Hepatocyte (in vitro differentiated cells): ENCODE measurements at regions not wholly inside any gene's neighbourhood (a gene's known extent, or its start where the extent isn't known, plus 50 kb on each side); places are given as distances from the start of the nearest gene placed in this dataset.

Experiments used
- DNase-seq: peaks from one replicate; pipeline ENCODE4 v3.0.0-alpha.2; 2016; ENCODE audit warnings: low spot score
- H2AFZ ChIP-seq: fragments of 200-600 bp; sonication (generic); 2 replicates; pipeline ENCODE4 v1.6.0; 2016; ENCODE audit warnings: antibody characterized with exemption, mild to moderate bottlenecking
- H3K27ac ChIP-seq: fragments of 200-600 bp; sonication (generic); 2 replicates; pipeline ENCODE4 v1.5.1; 2016; ENCODE audit warnings: mild to moderate bottlenecking
- H3K27me3 ChIP-seq: fragments of 200-600 bp; sonication (generic); 2 replicates; pipeline ENCODE4 v1.6.1; 2016
- H3K36me3 ChIP-seq: fragments of 200-600 bp; sonication (generic); replicated peaks from 2 replicates; pipeline ENCODE4 v1.5.1; 2016; ENCODE audit warnings: low read depth; ENCODE audit not compliant: insufficient read depth
- H3K4me1 ChIP-seq: fragments of 200-600 bp; sonication (generic); 2 replicates; pipeline ENCODE4 v1.5.1; 2016; ENCODE audit warnings: mild to moderate bottlenecking, moderate library complexity; ENCODE audit not compliant: insufficient read depth
- H3K4me2 ChIP-seq: fragments of 200-600 bp; sonication (generic); 2 replicates; pipeline ENCODE4 v1.6.0; 2016
- H3K4me3 ChIP-seq: fragments of 200-600 bp; sonication (generic); 2 replicates; pipeline ENCODE4 v1.5.1; 2016; ENCODE audit warnings: mild to moderate bottlenecking
- H3K79me2 ChIP-seq: fragments of 200-600 bp; sonication (generic); 2 replicates; pipeline ENCODE4 v1.6.0; 2017; ENCODE audit warnings: mild to moderate bottlenecking
- H3K9me2 ChIP-seq: fragments of 200-600 bp; sonication (generic); replicated peaks from 2 replicates; pipeline ENCODE4 v1.6.0; 2017; ENCODE audit warnings: mild to moderate bottlenecking; ENCODE audit not compliant: insufficient read depth
- H3K9me3 ChIP-seq: fragments of 200-600 bp; sonication (generic); 2 replicates; pipeline ENCODE4 v1.5.1; 2016; ENCODE audit warnings: low read depth, mild to moderate bottlenecking
- H4K20me1 ChIP-seq: fragments of 200-600 bp; sonication (generic); 2 replicates; pipeline ENCODE4 v1.6.0; 2016; ENCODE audit warnings: mild to moderate bottlenecking; ENCODE audit not compliant: insufficient read depth, poor library complexity, severe bottlenecking
- CTCF ChIP-seq: fragments of 200-600 bp; sonication (generic); IDR thresholded peaks from 2 replicates; pipeline ENCODE4 v1.5.1; 2016; ENCODE audit warnings: antibody characterized with exemption, mild to moderate bottlenecking; ENCODE audit not compliant: poor library complexity
- EZH2 ChIP-seq: fragments of 200-600 bp; sonication (generic); IDR thresholded peaks from 2 replicates; pipeline ENCODE4 v1.6.1; 2016; ENCODE audit warnings: antibody characterized with exemption, mild to moderate bottlenecking, borderline replicate concordance
- EZH2phosphoT487 ChIP-seq: fragments of 200-600 bp; sonication (generic); IDR thresholded peaks from one replicate; pipeline ENCODE4 v1.6.1; 2018; ENCODE audit warnings: antibody characterized with exemption, mild to moderate bottlenecking, low read depth, moderate library complexity; ENCODE audit not compliant: unreplicated experiment, severe bottlenecking
- WGBS: methylation state at CpG from one replicate; pipeline ENCODE4 v1.1.6; 2016; ENCODE audit warnings: low lambda C conversion rate; ENCODE audit errors: missing lambda C conversion rate; 5-methylcytosine and 5-hydroxymethylcytosine counted together

- H3K36me3 ChIP-seq: no peaks in the 10 kb centered on the region
- no peaks in the 10 kb centered on the region for H3K79me2 ChIP-seq
- no peak for DNase-seq
- H3K4me2 ChIP-seq: no peak overlapping the region
- H3K9me2 ChIP-seq: no peaks in the 10 kb centered on the region
- H3K4me3 ChIP-seq: no peak overlapping the region
- TF ChIP-seq EZH2 (no peak), CTCF (no peak), EZH2phosphoT487 (no peak)
- no peaks in the 10 kb centered on the region for H3K9me3 ChIP-seq
- H2AFZ ChIP-seq: no peak overlapping the region
- 87% methylated on average over 8 of the region's 8 CpGs for WGBS
- no peaks in the 10 kb centered on the region for H4K20me1 ChIP-seq
- H3K4me1 ChIP-seq: no peaks in the 10 kb centered on the region
- H3K27me3 ChIP-seq: no peaks in the 10 kb centered on the region
- no peak overlapping the region for H3K27ac ChIP-seq
These were observed 156.1 kb downstream of the PTCSC3 start for GRCh38 chr14:36020120-36021029.

GRCh38 chr14:36019126-36019525 lies 157.4 kb downstream of the PTCSC3 start:
- WGBS: 87% methylated on average over 5 of the region's 5 CpGs
- Histone ChIP-seq H3K27ac (no peak overlapping the region), H3K4me1 (no peaks in the 10 kb centered on the region), H3K27me3 (no peaks in the 10 kb centered on the region), H3K4me3 (no peak overlapping the region), H3K9me2 (no peaks in the 10 kb centered on the region), H3K9me3 (no peaks in the 10 kb centered on the region), H3K36me3 (no peaks in the 10 kb centered on the region), H4K20me1 (no peaks in the 10 kb centered on the region), H3K79me2 (no peaks in the 10 kb centered on the region), H2AFZ (no peak overlapping the region), H3K4me2 (no peak overlapping the region)
- TF ChIP-seq EZH2: no peak
- DNase-seq: no peak

- 92% methylated on average over 9 of the region's 9 CpGs for WGBS
- H3K4me2 ChIP-seq: no peak overlapping the region
- TF ChIP-seq CTCF: no peak
- no peak for TF ChIP-seq EZH2
- TF ChIP-seq EZH2phosphoT487: no peak
- H3K9me2 ChIP-seq: no peaks in the 10 kb centered on the region
- no peak overlapping the region for H2AFZ ChIP-seq
- DNase-seq: no peak
- H3K79me2 ChIP-seq: no peaks in the 10 kb centered on the region
- H3K4me1 ChIP-seq: no peaks in the 10 kb centered on the region
- H3K27me3 ChIP-seq: peaks cover 3% of the 10 kb centered on the region
- no peak overlapping the region for H3K4me3 ChIP-seq
- no peaks in the 10 kb centered on the region for H4K20me1 ChIP-seq
- no peaks in the 10 kb centered on the region for H3K36me3 ChIP-seq
- H3K9me3 ChIP-seq: no peaks in the 10 kb centered on the region
- H3K27ac ChIP-seq: no peak overlapping the region
These were observed 162.3 kb downstream of the PTCSC3 start for GRCh38 chr14:36014236-36014635.

- Histone ChIP-seq H3K9me2 (no peaks in the 10 kb centered on the region), H3K4me2 (no peak overlapping the region), H2AFZ (no peak overlapping the region), H3K79me2 (no peaks in the 10 kb centered on the region), H3K4me3 (no peak overlapping the region), H3K36me3 (no peaks in the 10 kb centered on the region), H3K4me1 (no peaks in the 10 kb centered on the region), H4K20me1 (no peaks in the 10 kb centered on the region), H3K9me3 (no peaks in the 10 kb centered on the region), H3K27me3 (peaks cover 3% of the 10 kb centered on the region), H3K27ac (no peak overlapping the region)
- DNase-seq: no peak
- 89% methylated on average over 3 of the region's 3 CpGs for WGBS
- TF ChIP-seq EZH2 (no peak), CTCF (no peak), EZH2phosphoT487 (no peak)
These were observed 163.0 kb downstream of the PTCSC3 start for GRCh38 chr14:36013483-36013882.
